Neural progenitor cell (in vitro differentiated cells): ENCODE measurements at regions not wholly inside any gene's neighbourhood (a gene's known extent, or its start where the extent isn't known, plus 50 kb on each side); places are given as distances from the start of the nearest gene placed in this dataset.

Experiments used
- CTCF ChIP-seq: fragments of 200-600 bp; sonication (generic); IDR thresholded peaks from 2 replicates; pipeline ENCODE4 v1.5.1; 2017; ENCODE audit warnings: antibody characterized with exemption, mild to moderate bottlenecking
- EZH2 ChIP-seq: fragments of 200-600 bp; sonication (generic); IDR thresholded peaks from 2 replicates; pipeline ENCODE4 v1.6.1; 2017; ENCODE audit warnings: antibody characterized with exemption, mild to moderate bottlenecking, moderate library complexity
- EZH2phosphoT487 ChIP-seq: fragments of 200-600 bp; sonication (generic); IDR thresholded peaks from 2 replicates; pipeline ENCODE4 v1.6.1; 2017; ENCODE audit warnings: antibody characterized with exemption

DNA sequence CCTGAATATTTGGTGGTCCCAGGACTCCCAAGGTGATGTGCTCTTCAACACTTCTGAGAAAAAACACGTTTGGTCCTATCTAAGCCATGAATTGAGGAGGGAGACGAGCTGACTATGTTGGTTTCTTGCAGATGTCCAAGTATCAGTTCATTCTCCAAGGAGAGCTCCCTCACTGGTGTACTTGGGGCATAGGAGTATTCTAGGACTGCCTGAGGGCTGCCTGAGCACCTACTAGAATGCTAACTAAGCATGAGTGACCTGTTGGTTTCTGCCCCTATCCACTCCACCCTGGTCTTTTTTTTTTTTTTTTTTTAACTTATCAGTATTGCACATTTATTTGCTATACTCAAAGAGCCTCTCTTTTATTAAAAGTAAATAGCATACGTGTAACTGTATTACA lies 200.5 kb upstream of the FANCL start:
- TF ChIP-seq CTCF (no peak), EZH2phosphoT487 (no peak), EZH2 (no peak)
